Liver (tissue), 7 donors: ENCODE measurements at regions not wholly inside any gene's neighbourhood (a gene's known extent, or its start where the extent isn't known, plus 50 kb on each side); places are given as distances from the start of the nearest gene placed in this dataset.

Experiments used
- DNase-seq: peaks from one replicate; pipeline ENCODE4 v3.0.0-alpha.2; 2017; ENCODE audit warnings: low spot score
- H3K27ac ChIP-seq, 2 donors: one replicate each; pipeline ENCODE4 v1.7.0; 2013; ENCODE audit warnings: inconsistent platforms in 2 of 2, low read length in 2 of 2, control low read depth in 1 of 2, low read depth in 1 of 2, mild to moderate bottlenecking in 1 of 2
- H3K27me3 ChIP-seq, 4 donors: one replicate each; pipeline versions ENCODE4 v1.6.1 to v1.7.0; 2013; ENCODE audit warnings: low read length in 3 of 4, inconsistent platforms in 1 of 4, mild to moderate bottlenecking in 1 of 4, moderate library complexity in 1 of 4; ENCODE audit not compliant: control insufficient read depth in 4 of 4, insufficient read depth in 4 of 4
- H3K36me3 ChIP-seq, 4 donors: one replicate each; pipeline versions ENCODE4 v1.6.1 to v1.7.0; 2013; ENCODE audit warnings: low read length in 3 of 4, mild to moderate bottlenecking in 3 of 4, low read depth in 1 of 4, moderate library complexity in 1 of 4; ENCODE audit not compliant: control insufficient read depth in 4 of 4, insufficient read depth in 3 of 4
- H3K4me1 ChIP-seq, 4 donors: one replicate each; pipeline versions ENCODE4 v1.6.1 to v1.7.0; 2013; ENCODE audit warnings: low read length in 3 of 4, mild to moderate bottlenecking in 3 of 4, moderate library complexity in 1 of 4; ENCODE audit not compliant: control insufficient read depth in 4 of 4, insufficient read depth in 4 of 4
- H3K4me3 ChIP-seq, 3 donors: one replicate each; pipeline versions ENCODE4 v1.6.1 to v1.7.0; 2013; ENCODE audit warnings: low read length in 3 of 3, control low read depth in 1 of 3, low read depth in 1 of 3, mild to moderate bottlenecking in 1 of 3
- H3K9ac ChIP-seq, 2 donors: one replicate each; pipeline ENCODE4 v1.7.0; 2013; ENCODE audit warnings: low read length in 2 of 2, mild to moderate bottlenecking in 2 of 2, moderate library complexity in 2 of 2, control low read depth in 1 of 2, low read depth in 1 of 2
- H3K9me3 ChIP-seq, 4 donors: one replicate each; pipeline versions ENCODE4 v1.6.1 to v1.7.0; 2013; ENCODE audit warnings: low read length in 3 of 4; ENCODE audit not compliant: control insufficient read depth in 4 of 4
- EGR1 ChIP-seq, 2 donors: IDR thresholded peaks; 2 replicates each; pipeline ENCODE4 v1.6.1; 2016 to 2018; ENCODE audit warnings: antibody characterized with exemption in 2 of 2, low read depth in 2 of 2
- FOXA1 ChIP-seq: IDR thresholded peaks from 2 replicates; pipeline ENCODE4 v1.6.1; 2016; ENCODE audit warnings: antibody characterized with exemption
- FOXA2 ChIP-seq: IDR thresholded peaks from 2 replicates; pipeline ENCODE4 v1.6.1; 2016; ENCODE audit warnings: antibody characterized with exemption
- GABPA ChIP-seq, 2 donors: IDR thresholded peaks in 1 of 2; conservative IDR thresholded peaks in 1 of 2; 2 replicates each; pipeline ENCODE4 v1.6.1; 2016; ENCODE audit warnings: antibody characterized with exemption in 2 of 2, mild to moderate bottlenecking in 1 of 2, moderate library complexity in 1 of 2
- HNF4A ChIP-seq, 2 donors: conservative IDR thresholded peaks; 2 replicates each; pipeline ENCODE4 v1.6.1; 2016; ENCODE audit warnings: antibody characterized with exemption in 2 of 2, mild to moderate bottlenecking in 2 of 2
- HNF4G ChIP-seq: IDR thresholded peaks from 2 replicates; pipeline ENCODE4 v1.6.1; 2016; ENCODE audit warnings: antibody characterized with exemption
- JUND ChIP-seq, 2 donors: IDR thresholded peaks; 2 replicates each; pipeline ENCODE4 v1.6.1; 2016; ENCODE audit warnings: antibody characterized with exemption in 2 of 2
- NR2F2 ChIP-seq: IDR thresholded peaks from 2 replicates; pipeline ENCODE4 v1.6.1; 2016; ENCODE audit warnings: antibody characterized with exemption
- RAD21 ChIP-seq, 2 donors: IDR thresholded peaks; 2 replicates each; pipeline ENCODE4 v1.6.1; 2016; ENCODE audit warnings: antibody characterized with exemption in 2 of 2, mild to moderate bottlenecking in 2 of 2
- RXRA ChIP-seq, 2 donors: IDR thresholded peaks; 2 replicates each; pipeline ENCODE4 v1.6.1; 2017 to 2018; ENCODE audit warnings: antibody characterized with exemption in 2 of 2, mild to moderate bottlenecking in 1 of 2
- SP1 ChIP-seq: IDR thresholded peaks from 2 replicates; pipeline ENCODE4 v1.6.1; 2018; ENCODE audit warnings: antibody characterized with exemption, mild to moderate bottlenecking
- TAF1 ChIP-seq: conservative IDR thresholded peaks from 2 replicates; pipeline ENCODE4 v1.6.1; 2016; ENCODE audit warnings: antibody characterized with exemption, mild to moderate bottlenecking
- YY1 ChIP-seq: IDR thresholded peaks from 2 replicates; pipeline ENCODE4 v1.6.1; 2016; ENCODE audit warnings: antibody characterized with exemption, mild to moderate bottlenecking
- WGBS: extraction: QIAGEN DNeasy Blood & Tissue Kit; methylation state at CpG from one replicate; pipeline ENCODE4 v1.1.7; 2013; 5-methylcytosine and 5-hydroxymethylcytosine counted together
- TF ChIP-seq, protein P1 (sequence below): IDR thresholded peaks from 2 replicates; pipeline ENCODE4 v1.6.1; 2016; ENCODE audit warnings: antibody characterized with exemption, mild to moderate bottlenecking
- TF ChIP-seq, protein P2 (sequence below): IDR thresholded peaks from 2 replicates; pipeline ENCODE4 v1.6.1; 2016; ENCODE audit warnings: antibody characterized with exemption
- TF ChIP-seq, protein P3 (sequence below): IDR thresholded peaks from 2 replicates; pipeline ENCODE4 v1.6.1; 2016; ENCODE audit warnings: antibody characterized with exemption
- TF ChIP-seq, protein P4 (sequence below): IDR thresholded peaks from 2 replicates; pipeline ENCODE4 v1.6.1; 2016; ENCODE audit warnings: antibody characterized with exemption
- donor health status: healthy.
- donor health status: healthy.
- donor health status: healthy.
- donor health status: healthy.

DNA sequence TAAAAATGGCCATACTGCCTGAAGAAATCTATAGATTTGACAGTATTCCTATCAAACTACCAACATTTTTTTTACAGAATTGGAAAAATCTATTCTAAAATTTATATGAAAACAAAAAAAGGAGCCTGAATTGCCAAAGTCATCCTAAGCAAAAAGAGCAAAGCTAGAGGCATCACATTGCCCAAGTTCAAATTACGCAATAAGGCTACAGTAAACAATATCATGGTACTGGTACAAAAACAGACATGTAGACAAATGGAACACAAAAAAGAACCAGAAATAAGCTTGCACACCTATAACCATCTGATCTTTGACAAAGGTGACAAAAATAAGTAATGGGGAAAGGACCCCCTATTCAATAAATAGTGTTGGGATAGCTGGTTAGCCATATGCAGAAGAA is 50.2 kb upstream of the THSD7B start:
- Histone ChIP-seq H3K4me1 (peaks cover 0 to 2% (median 0%) of the 10 kb centered on the region in 4 donors), H3K27ac (no peak overlapping the region), H3K27me3 (peaks cover 0 to 3% (median 0%) of the 10 kb centered on the region in 4 donors), H3K9me3 (no peaks in the 10 kb centered on the region), H3K36me3 (no peaks in the 10 kb centered on the region), H3K4me3 (no peak overlapping the region), H3K9ac (no peak overlapping the region)
- TF ChIP-seq HNF4A (conservative IDR thresholded peaks at IDR 0.05) (peak in 1 of 2 donors; percentile 18), EGR1 (IDR thresholded peaks at IDR 0.05; ENCODE audit: low read depth in 2 of 2) (no peak), HNF4G (no peak), FOXA1 (peak; percentile 17), RXRA (IDR thresholded peaks at IDR 0.05) (no peak), NR2F2 (no peak), SP1 (no peak)
- TF ChIP-seq, protein P1, sequence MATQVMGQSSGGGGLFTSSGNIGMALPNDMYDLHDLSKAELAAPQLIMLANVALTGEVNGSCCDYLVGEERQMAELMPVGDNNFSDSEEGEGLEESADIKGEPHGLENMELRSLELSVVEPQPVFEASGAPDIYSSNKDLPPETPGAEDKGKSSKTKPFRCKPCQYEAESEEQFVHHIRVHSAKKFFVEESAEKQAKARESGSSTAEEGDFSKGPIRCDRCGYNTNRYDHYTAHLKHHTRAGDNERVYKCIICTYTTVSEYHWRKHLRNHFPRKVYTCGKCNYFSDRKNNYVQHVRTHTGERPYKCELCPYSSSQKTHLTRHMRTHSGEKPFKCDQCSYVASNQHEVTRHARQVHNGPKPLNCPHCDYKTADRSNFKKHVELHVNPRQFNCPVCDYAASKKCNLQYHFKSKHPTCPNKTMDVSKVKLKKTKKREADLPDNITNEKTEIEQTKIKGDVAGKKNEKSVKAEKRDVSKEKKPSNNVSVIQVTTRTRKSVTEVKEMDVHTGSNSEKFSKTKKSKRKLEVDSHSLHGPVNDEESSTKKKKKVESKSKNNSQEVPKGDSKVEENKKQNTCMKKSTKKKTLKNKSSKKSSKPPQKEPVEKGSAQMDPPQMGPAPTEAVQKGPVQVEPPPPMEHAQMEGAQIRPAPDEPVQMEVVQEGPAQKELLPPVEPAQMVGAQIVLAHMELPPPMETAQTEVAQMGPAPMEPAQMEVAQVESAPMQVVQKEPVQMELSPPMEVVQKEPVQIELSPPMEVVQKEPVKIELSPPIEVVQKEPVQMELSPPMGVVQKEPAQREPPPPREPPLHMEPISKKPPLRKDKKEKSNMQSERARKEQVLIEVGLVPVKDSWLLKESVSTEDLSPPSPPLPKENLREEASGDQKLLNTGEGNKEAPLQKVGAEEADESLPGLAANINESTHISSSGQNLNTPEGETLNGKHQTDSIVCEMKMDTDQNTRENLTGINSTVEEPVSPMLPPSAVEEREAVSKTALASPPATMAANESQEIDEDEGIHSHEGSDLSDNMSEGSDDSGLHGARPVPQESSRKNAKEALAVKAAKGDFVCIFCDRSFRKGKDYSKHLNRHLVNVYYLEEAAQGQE, result no peak
- TF ChIP-seq, protein P2, sequence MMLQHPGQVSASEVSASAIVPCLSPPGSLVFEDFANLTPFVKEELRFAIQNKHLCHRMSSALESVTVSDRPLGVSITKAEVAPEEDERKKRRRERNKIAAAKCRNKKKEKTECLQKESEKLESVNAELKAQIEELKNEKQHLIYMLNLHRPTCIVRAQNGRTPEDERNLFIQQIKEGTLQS, result no peak
- no peak for DNase-seq
- WGBS, result 75% methylated on average over 1 of the region's 1 CpG

DNA sequence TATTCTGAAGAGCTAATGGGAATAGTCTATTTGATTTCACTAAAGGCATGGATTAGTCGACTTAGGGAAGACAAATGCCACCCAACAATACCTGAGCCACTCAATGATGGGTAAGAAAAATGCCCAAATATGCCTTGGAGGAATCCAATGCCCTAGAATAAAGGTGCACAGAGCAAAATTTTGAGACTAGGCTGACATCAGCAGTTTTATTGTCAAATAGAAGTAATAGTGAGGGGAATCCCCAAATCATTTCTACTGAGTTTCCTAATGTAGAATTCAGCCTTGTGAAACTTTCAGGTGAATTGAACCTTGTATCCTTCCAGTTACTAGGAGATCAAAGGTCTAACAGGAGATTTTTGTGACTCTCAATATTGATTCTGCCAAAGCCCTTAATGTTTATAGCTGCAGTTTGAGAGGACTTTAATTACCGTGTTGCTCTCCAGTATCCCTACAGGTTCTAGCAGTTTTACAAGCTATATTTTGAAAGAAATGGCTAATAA is 50.8 kb upstream of the THSD7B start:
- Histone ChIP-seq H3K4me1 (peaks cover 0 to 2% (median 0%) of the 10 kb centered on the region in 4 donors), H3K36me3 (no peaks in the 10 kb centered on the region), H3K27ac (no peak overlapping the region), H3K9me3 (no peaks in the 10 kb centered on the region), H3K27me3 (peaks cover 0 to 3% (median 0%) of the 10 kb centered on the region in 4 donors), H3K9ac (no peak overlapping the region), H3K4me3 (no peak overlapping the region)
- 47% methylated on average over 2 of the region's 2 CpGs for WGBS
- peak; percentile 31 to 46 for TF ChIP-seq HNF4A (conservative IDR thresholded peaks at IDR 0.05)
- no peak for TF ChIP-seq TAF1
- no peak for TF ChIP-seq JUND (IDR thresholded peaks at IDR 0.05)
- no peak for DNase-seq

DNA sequence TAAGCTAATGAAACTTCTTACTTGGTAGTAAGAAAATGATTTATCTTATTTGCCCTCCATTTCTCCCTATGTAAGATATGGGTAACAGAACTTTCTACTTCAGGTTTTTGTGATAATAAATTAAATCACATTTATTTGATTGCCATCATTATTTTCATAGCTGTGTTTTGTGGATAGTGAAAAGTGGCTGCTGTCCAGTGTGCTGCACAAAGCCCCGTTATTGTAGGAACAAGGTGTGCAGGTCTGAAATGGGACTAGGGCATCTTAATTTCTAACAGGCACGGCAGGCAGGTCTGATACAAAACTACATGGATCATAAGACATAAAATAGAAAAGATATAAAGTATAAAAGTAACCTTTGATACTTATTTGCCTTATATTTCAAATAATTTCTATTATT is 51.6 kb upstream of the THSD7B start:
- 67% methylated on average over 2 of the region's 2 CpGs for WGBS
- Histone ChIP-seq H3K4me1 (peaks cover 0 to 2% (median 0%) of the 10 kb centered on the region in 4 donors), H3K9ac (no peak overlapping the region), H3K27me3 (peaks cover 0 to 3% (median 0%) of the 10 kb centered on the region in 4 donors), H3K36me3 (no peaks in the 10 kb centered on the region), H3K27ac (no peak overlapping the region), H3K9me3 (no peaks in the 10 kb centered on the region), H3K4me3 (no peak overlapping the region)
- DNase-seq, result no peak
- no peak for TF ChIP-seq HNF4A (conservative IDR thresholded peaks at IDR 0.05)
- TF ChIP-seq NR2F2, result no peak
- no peak for TF ChIP-seq GABPA (IDR thresholded peaks at IDR 0.05 in 1 of 2, conservative IDR thresholded peaks at IDR 0.05 in 1 of 2)
- TF ChIP-seq, protein P3, sequence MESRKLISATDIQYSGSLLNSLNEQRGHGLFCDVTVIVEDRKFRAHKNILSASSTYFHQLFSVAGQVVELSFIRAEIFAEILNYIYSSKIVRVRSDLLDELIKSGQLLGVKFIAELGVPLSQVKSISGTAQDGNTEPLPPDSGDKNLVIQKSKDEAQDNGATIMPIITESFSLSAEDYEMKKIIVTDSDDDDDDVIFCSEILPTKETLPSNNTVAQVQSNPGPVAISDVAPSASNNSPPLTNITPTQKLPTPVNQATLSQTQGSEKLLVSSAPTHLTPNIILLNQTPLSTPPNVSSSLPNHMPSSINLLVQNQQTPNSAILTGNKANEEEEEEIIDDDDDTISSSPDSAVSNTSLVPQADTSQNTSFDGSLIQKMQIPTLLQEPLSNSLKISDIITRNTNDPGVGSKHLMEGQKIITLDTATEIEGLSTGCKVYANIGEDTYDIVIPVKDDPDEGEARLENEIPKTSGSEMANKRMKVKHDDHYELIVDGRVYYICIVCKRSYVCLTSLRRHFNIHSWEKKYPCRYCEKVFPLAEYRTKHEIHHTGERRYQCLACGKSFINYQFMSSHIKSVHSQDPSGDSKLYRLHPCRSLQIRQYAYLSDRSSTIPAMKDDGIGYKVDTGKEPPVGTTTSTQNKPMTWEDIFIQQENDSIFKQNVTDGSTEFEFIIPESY, result no peak
- TF ChIP-seq JUND (IDR thresholded peaks at IDR 0.05), result no peak
- TF ChIP-seq, protein P2, result no peak
- TF ChIP-seq TAF1, result no peak
- no peak for TF ChIP-seq HNF4G
- TF ChIP-seq YY1, result no peak
- no peak for TF ChIP-seq RXRA (IDR thresholded peaks at IDR 0.05)
- no peak for TF ChIP-seq RAD21 (IDR thresholded peaks at IDR 0.05)
- no peak for TF ChIP-seq SP1
- TF ChIP-seq FOXA2, result no peak
- TF ChIP-seq FOXA1, result no peak
- TF ChIP-seq, protein P1, result no peak
- no peak for TF ChIP-seq EGR1 (IDR thresholded peaks at IDR 0.05; ENCODE audit: low read depth in 2 of 2)
- TF ChIP-seq, protein P4, sequence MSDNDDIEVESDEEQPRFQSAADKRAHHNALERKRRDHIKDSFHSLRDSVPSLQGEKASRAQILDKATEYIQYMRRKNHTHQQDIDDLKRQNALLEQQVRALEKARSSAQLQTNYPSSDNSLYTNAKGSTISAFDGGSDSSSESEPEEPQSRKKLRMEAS, result no peak
